ENCODE measurements at regions not wholly inside any gene's neighbourhood (a gene's known extent, or its start where the extent isn't known, plus 50 kb on each side); places are given as distances from the start of the nearest gene placed in this dataset.

DNA sequence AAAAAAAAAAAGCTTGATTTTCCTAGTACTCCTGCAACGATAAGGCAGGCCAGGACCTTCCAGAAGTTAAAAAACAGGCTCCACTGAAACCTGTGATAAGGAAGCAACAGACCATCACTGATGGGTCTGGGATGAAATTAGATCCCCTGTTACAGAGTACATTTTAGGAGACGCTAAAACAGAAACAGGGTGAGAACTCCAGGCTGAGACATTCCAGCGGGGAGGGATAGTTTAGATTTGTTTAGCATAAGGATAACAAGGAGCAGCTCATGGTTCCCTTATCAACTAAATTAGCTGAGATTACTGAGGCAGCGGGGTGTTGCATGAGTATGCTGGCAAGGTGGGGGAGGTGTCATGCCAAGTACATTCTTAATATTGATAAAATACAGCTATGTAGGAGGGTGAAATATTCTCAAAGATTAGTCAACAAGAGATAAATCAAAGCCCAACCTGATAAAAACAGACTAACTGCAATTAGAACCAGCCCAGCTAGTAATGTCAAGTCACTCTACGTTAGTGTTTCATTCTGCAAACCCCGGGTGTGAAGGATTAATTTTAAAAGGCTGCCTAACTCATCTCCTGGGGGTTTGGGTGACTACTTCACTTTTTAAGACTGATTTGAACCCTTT lies 75.0 kb upstream of the BZW1 start:
- ATAC-seq, result no peak
- no peak overlapping the region for H3K27ac ChIP-seq (ENCODE audit: low read depth, low read length)
- no peaks in the 10 kb centered on the region for H3K4me1 ChIP-seq (ENCODE audit: control insufficient read depth in 2 of 2, insufficient read depth in 2 of 2, low read length in 2 of 2)
- ChIA-PET CTCF (interaction anchor here (0.9 to 1.0 kb wide), 2 partner anchors 11 to 24 kb away, joined by 3 to 4 read pairs; no protein-coding TSS in a partner anchor), POLR2A (no interaction called here)
- H3K27ac Mint-ChIP-seq, result no peak overlapping the region
- H3K27me3 Mint-ChIP-seq, result peaks cover 2 to 6% (median 4%) of the 10 kb centered on the region in 5 donors
- no peak for DNase-seq
- peaks cover 0 to 2% (median 0%) of the 10 kb centered on the region in 5 donors for H3K36me3 Mint-ChIP-seq
- H3K36me3 ChIP-seq (ENCODE audit: control insufficient read depth in 2 of 3, insufficient read depth in 3 of 3, low read length in 3 of 3), result no peaks in the 10 kb centered on the region
- H3K9me3 Mint-ChIP-seq, result no peaks in the 10 kb centered on the region
- no peaks in the 10 kb centered on the region for H3K9me3 ChIP-seq (ENCODE audit: control insufficient read depth in 2 of 3, low read length in 3 of 3)
- intact Hi-C loops (cut with micrococcal nuclease), result no loop called here
- no peaks in the 10 kb centered on the region for H3K27me3 ChIP-seq (ENCODE audit: control insufficient read depth in 2 of 2, insufficient read depth in 2 of 2, low read length in 2 of 2)
- H3K4me1 Mint-ChIP-seq, result peaks cover 0 to 11% (median 0%) of the 10 kb centered on the region in 7 donors
- H3K4me3 Mint-ChIP-seq, result no peak overlapping the region
- no peak overlapping the region for H3K4me3 ChIP-seq (ENCODE audit: low read length)

- Mint-ChIP-seq H3K27ac (no peak overlapping the region), H3K27me3 (peaks cover 2 to 6% (median 4%) of the 10 kb centered on the region in 5 donors), H3K9me3 (no peaks in the 10 kb centered on the region), H3K4me3 (no peak overlapping the region), H3K36me3 (peaks cover 0 to 2% (median 0%) of the 10 kb centered on the region in 5 donors), H3K4me1 (peaks cover 0 to 11% (median 0%) of the 10 kb centered on the region in 7 donors)
- H3K27ac ChIP-seq (ENCODE audit: low read depth, low read length), result no peak overlapping the region
- DNase-seq (no peak), ATAC-seq (no peak)
- no peaks in the 10 kb centered on the region for H3K4me1 ChIP-seq (ENCODE audit: control insufficient read depth in 2 of 2, insufficient read depth in 2 of 2, low read length in 2 of 2)
- H3K9me3 ChIP-seq (ENCODE audit: control insufficient read depth in 2 of 3, low read length in 3 of 3), result no peaks in the 10 kb centered on the region
- ChIA-PET POLR2A (no interaction called here), CTCF (interaction anchor here (0.9 to 1.0 kb wide), 2 partner anchors 10 to 24 kb away, joined by 3 to 4 read pairs; no protein-coding TSS in a partner anchor)
- no peaks in the 10 kb centered on the region for H3K27me3 ChIP-seq (ENCODE audit: control insufficient read depth in 2 of 2, insufficient read depth in 2 of 2, low read length in 2 of 2)
- intact Hi-C loops (cut with micrococcal nuclease), result no loop called here
- H3K36me3 ChIP-seq (ENCODE audit: control insufficient read depth in 2 of 3, insufficient read depth in 3 of 3, low read length in 3 of 3), result no peaks in the 10 kb centered on the region
- no peak overlapping the region for H3K4me3 ChIP-seq (ENCODE audit: low read length)
These were observed 74.1 kb upstream of the BZW1 start for GRCh38 chr2:200737585-200737984.

GRCh38 chr2:200738590-200738989 lies 73.1 kb upstream of the BZW1 start:
- Histone ChIP-seq H3K4me1 (ENCODE audit: control insufficient read depth in 2 of 2, insufficient read depth in 2 of 2, low read length in 2 of 2) (no peaks in the 10 kb centered on the region), H3K27me3 (ENCODE audit: control insufficient read depth in 2 of 2, insufficient read depth in 2 of 2, low read length in 2 of 2) (no peaks in the 10 kb centered on the region), H3K36me3 (ENCODE audit: control insufficient read depth in 2 of 3, insufficient read depth in 3 of 3, low read length in 3 of 3) (no peaks in the 10 kb centered on the region), H3K4me3 (ENCODE audit: low read length) (no peak overlapping the region), H3K27ac (ENCODE audit: low read depth, low read length) (no peak overlapping the region), H3K9me3 (ENCODE audit: control insufficient read depth in 2 of 3, low read length in 3 of 3) (no peaks in the 10 kb centered on the region)
- H3K9me3 Mint-ChIP-seq, result no peaks in the 10 kb centered on the region
- ChIA-PET CTCF (no interaction called here), POLR2A (no interaction called here)
- intact Hi-C loops (cut with micrococcal nuclease), result no loop called here
- peaks cover 2 to 6% (median 4%) of the 10 kb centered on the region in 5 donors for H3K27me3 Mint-ChIP-seq
- DNase-seq (no peak), ATAC-seq (no peak)
- peaks cover 0 to 2% (median 0%) of the 10 kb centered on the region in 5 donors for H3K36me3 Mint-ChIP-seq
- H3K4me3 Mint-ChIP-seq, result no peak overlapping the region
- peaks cover 0 to 11% (median 0%) of the 10 kb centered on the region in 7 donors for H3K4me1 Mint-ChIP-seq
- no peak overlapping the region for H3K27ac Mint-ChIP-seq

DNA sequence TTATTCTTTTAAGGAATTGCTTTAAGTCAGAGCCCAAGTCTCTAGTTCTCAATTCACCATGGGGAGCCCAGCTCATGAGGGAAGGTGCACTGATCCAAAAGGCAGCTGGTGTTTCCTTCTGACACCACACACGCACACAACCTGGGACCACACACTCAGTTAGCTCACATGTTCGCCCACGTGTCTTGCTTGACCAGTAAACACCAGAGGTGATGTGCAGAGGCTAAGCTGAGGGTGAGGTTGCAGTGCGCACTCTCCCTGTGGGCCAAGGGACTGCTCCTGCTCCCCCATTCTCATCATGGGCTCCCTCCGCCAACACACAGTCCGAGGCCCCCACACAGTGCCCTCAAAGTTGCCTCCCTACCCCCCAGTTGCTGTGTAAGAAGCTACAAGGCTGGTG lies 70.8 kb upstream of the BZW1 start:
- H3K4me1 Mint-ChIP-seq, result peaks cover 0 to 3% (median 0%) of the 10 kb centered on the region in 7 donors
- H3K36me3 Mint-ChIP-seq, result no peaks in the 10 kb centered on the region
- Histone ChIP-seq H3K9me3 (ENCODE audit: control insufficient read depth in 2 of 3, low read length in 3 of 3) (no peaks in the 10 kb centered on the region), H3K27me3 (ENCODE audit: control insufficient read depth in 2 of 2, insufficient read depth in 2 of 2, low read length in 2 of 2) (no peaks in the 10 kb centered on the region), H3K4me1 (ENCODE audit: control insufficient read depth in 2 of 2, insufficient read depth in 2 of 2, low read length in 2 of 2) (no peaks in the 10 kb centered on the region), H3K27ac (ENCODE audit: low read depth, low read length) (no peak overlapping the region), H3K36me3 (ENCODE audit: control insufficient read depth in 2 of 3, insufficient read depth in 3 of 3, low read length in 3 of 3) (no peaks in the 10 kb centered on the region), H3K4me3 (ENCODE audit: low read length) (no peak overlapping the region)
- CTCF ChIA-PET, result no interaction called here
- no peak overlapping the region for H3K27ac Mint-ChIP-seq
- ATAC-seq (no peak), DNase-seq (no peak)
- POLR2A ChIA-PET, result no interaction called here
- no peak overlapping the region for H3K4me3 Mint-ChIP-seq
- H3K27me3 Mint-ChIP-seq, result peaks cover 0 to 6% (median 3%) of the 10 kb centered on the region in 5 donors
- intact Hi-C loops (cut with micrococcal nuclease), result no loop called here
- H3K9me3 Mint-ChIP-seq, result no peaks in the 10 kb centered on the region

- no peak overlapping the region for H3K4me3 Mint-ChIP-seq
- no peaks in the 10 kb centered on the region for H3K9me3 Mint-ChIP-seq
- H3K4me1 ChIP-seq (ENCODE audit: control insufficient read depth in 2 of 2, insufficient read depth in 2 of 2, low read length in 2 of 2), result no peaks in the 10 kb centered on the region
- ChIA-PET CTCF (no interaction called here), POLR2A (no interaction called here)
- no peaks in the 10 kb centered on the region for H3K9me3 ChIP-seq (ENCODE audit: control insufficient read depth in 2 of 3, low read length in 3 of 3)
- no peak overlapping the region for H3K4me3 ChIP-seq (ENCODE audit: low read length)
- ATAC-seq, result no peak
- H3K27me3 ChIP-seq (ENCODE audit: control insufficient read depth in 2 of 2, insufficient read depth in 2 of 2, low read length in 2 of 2), result no peaks in the 10 kb centered on the region
- H3K4me1 Mint-ChIP-seq, result no peaks in the 10 kb centered on the region
- H3K27ac Mint-ChIP-seq, result no peak overlapping the region
- H3K36me3 Mint-ChIP-seq, result no peaks in the 10 kb centered on the region
- no peaks in the 10 kb centered on the region for H3K36me3 ChIP-seq (ENCODE audit: control insufficient read depth in 2 of 3, insufficient read depth in 3 of 3, low read length in 3 of 3)
- no peak overlapping the region for H3K27ac ChIP-seq (ENCODE audit: low read depth, low read length)
- no peak for DNase-seq
- H3K27me3 Mint-ChIP-seq, result peaks cover 0 to 6% (median 3%) of the 10 kb centered on the region in 5 donors
- intact Hi-C loops (cut with micrococcal nuclease), result no loop called here
These were observed 70.1 kb upstream of the BZW1 start for GRCh38 chr2:200741468-200742202.

GRCh38 chr2:200742426-200742825 lies 69.3 kb upstream of the BZW1 start:
- intact Hi-C loops (cut with micrococcal nuclease), result no loop called here
- no peak overlapping the region for H3K4me3 ChIP-seq (ENCODE audit: low read length)
- H3K4me3 Mint-ChIP-seq, result no peak overlapping the region
- DNase-seq, result no peak
- H3K4me1 Mint-ChIP-seq, result no peaks in the 10 kb centered on the region
- H3K27me3 Mint-ChIP-seq, result peaks cover 0 to 3% (median 2%) of the 10 kb centered on the region in 5 donors
- H3K36me3 Mint-ChIP-seq, result no peaks in the 10 kb centered on the region
- H3K27ac Mint-ChIP-seq, result no peak overlapping the region
- H3K27ac ChIP-seq (ENCODE audit: low read depth, low read length), result no peak overlapping the region
- H3K36me3 ChIP-seq (ENCODE audit: control insufficient read depth in 2 of 3, insufficient read depth in 3 of 3, low read length in 3 of 3), result no peaks in the 10 kb centered on the region
- H3K9me3 Mint-ChIP-seq, result no peaks in the 10 kb centered on the region
- no peaks in the 10 kb centered on the region for H3K4me1 ChIP-seq (ENCODE audit: control insufficient read depth in 2 of 2, insufficient read depth in 2 of 2, low read length in 2 of 2)
- H3K9me3 ChIP-seq (ENCODE audit: control insufficient read depth in 2 of 3, low read length in 3 of 3), result no peaks in the 10 kb centered on the region
- no peaks in the 10 kb centered on the region for H3K27me3 ChIP-seq (ENCODE audit: control insufficient read depth in 2 of 2, insufficient read depth in 2 of 2, low read length in 2 of 2)
- no peak for ATAC-seq
- CTCF ChIA-PET, result no interaction called here
- POLR2A ChIA-PET, result no interaction called here
